HL-60 (cell line): ENCODE measurements at regions not wholly inside any gene's neighbourhood (a gene's known extent, or its start where the extent isn't known, plus 50 kb on each side); places are given as distances from the start of the nearest gene placed in this dataset.

ENCODE experiments used
- CTCF ChIP-seq: IDR thresholded peaks from one replicate; pipeline ENCODE4 v1.5.1; 2011; ENCODE audit warnings: low read length, control low read depth, inconsistent platforms; ENCODE audit not compliant: insufficient read depth
- GABPA ChIP-seq: IDR thresholded peaks from 2 replicates; pipeline ENCODE4 v1.6.1; 2012; ENCODE audit warnings: low read depth
- POLR2AphosphoS5 ChIP-seq: IDR thresholded peaks from 2 replicates; pipeline ENCODE4 v1.6.1; 2012; ENCODE audit warnings: low read depth
- REST ChIP-seq: IDR thresholded peaks from 2 replicates; pipeline ENCODE4 v1.6.1; 2012; ENCODE audit warnings: low read depth; ENCODE audit not compliant: insufficient replicate concordance

GRCh38 chr14:96622926-96623325 is 120.7 kb downstream of the PAPOLA start:
- TF ChIP-seq CTCF (no peak), POLR2AphosphoS5 (no peak), REST (no peak), GABPA (no peak)
